ENCODE measurements at regions not wholly inside any gene's neighbourhood (a gene's known extent, or its start where the extent isn't known, plus 50 kb on each side); places are given as distances from the start of the nearest gene placed in this dataset.

DNA sequence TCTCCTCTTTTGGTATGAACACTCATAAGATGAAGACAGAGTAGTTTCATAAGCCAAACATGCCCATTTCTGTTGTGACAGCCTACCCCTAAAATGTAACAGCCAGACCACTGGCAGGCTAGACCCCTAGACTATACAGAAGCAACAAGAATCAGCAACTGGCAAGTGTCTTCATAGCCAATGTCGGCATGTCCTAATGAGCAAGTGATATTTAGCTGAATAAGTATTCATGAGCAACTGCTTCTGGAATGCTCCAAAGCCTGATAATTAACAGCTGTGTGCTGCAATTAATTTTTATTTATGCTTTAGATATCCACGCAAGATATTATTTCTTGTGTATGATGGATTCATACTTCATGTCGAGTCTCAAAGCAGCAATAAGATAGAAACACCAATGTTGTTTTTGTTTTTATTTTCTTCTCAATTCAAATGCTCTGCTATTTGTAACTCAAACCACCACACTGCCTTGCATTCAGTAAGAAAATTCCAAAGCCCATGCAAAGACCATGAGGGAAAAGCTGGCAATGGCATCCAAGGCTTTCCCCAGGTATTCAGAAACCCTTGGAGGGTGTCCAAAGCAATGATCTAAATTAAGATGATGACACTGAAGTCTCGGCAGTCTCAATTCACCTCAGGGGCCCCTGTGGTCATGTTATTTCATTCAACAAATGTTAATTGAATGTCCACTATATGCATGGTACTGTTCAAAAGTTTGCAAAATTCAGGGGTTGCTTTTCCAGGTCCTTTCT, 167.7 kb upstream of the NECTIN3 start:
- Mint-ChIP-seq H3K36me3 (no peaks in the 10 kb centered on the region), H3K4me3 (no peak overlapping the region)
- TF ChIP-seq, protein P1, sequence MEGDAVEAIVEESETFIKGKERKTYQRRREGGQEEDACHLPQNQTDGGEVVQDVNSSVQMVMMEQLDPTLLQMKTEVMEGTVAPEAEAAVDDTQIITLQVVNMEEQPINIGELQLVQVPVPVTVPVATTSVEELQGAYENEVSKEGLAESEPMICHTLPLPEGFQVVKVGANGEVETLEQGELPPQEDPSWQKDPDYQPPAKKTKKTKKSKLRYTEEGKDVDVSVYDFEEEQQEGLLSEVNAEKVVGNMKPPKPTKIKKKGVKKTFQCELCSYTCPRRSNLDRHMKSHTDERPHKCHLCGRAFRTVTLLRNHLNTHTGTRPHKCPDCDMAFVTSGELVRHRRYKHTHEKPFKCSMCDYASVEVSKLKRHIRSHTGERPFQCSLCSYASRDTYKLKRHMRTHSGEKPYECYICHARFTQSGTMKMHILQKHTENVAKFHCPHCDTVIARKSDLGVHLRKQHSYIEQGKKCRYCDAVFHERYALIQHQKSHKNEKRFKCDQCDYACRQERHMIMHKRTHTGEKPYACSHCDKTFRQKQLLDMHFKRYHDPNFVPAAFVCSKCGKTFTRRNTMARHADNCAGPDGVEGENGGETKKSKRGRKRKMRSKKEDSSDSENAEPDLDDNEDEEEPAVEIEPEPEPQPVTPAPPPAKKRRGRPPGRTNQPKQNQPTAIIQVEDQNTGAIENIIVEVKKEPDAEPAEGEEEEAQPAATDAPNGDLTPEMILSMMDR (conservative IDR thresholded peaks at IDR 0.05): no peak

GRCh38 chr3:110904520-110904890, 167.1 kb upstream of the NECTIN3 start:
- Mint-ChIP-seq H3K4me3 (no peak overlapping the region), H3K36me3 (no peaks in the 10 kb centered on the region), H3K9me3 (no peaks in the 10 kb centered on the region), H3K27ac (no peak overlapping the region), H3K4me1 (ENCODE audit: unreplicated experiment) (peaks cover 4% of the 10 kb centered on the region), H3K27me3 (no peaks in the 10 kb centered on the region)
- DNase-seq (ENCODE audit: extremely low spot score, unreplicated experiment): no peak
- TF ChIP-seq, protein P1 (conservative IDR thresholded peaks at IDR 0.05): no peak

More for the DNA sequence above, 167.7 kb upstream of the NECTIN3 start:
- H3K27ac Mint-ChIP-seq: no peak overlapping the region
- H3K9me3 Mint-ChIP-seq: no peaks in the 10 kb centered on the region
- H3K4me1 Mint-ChIP-seq (ENCODE audit: unreplicated experiment): peaks cover 3% of the 10 kb centered on the region
- no peak for DNase-seq (ENCODE audit: extremely low spot score, unreplicated experiment)
- no peaks in the 10 kb centered on the region for H3K27me3 Mint-ChIP-seq

DNA sequence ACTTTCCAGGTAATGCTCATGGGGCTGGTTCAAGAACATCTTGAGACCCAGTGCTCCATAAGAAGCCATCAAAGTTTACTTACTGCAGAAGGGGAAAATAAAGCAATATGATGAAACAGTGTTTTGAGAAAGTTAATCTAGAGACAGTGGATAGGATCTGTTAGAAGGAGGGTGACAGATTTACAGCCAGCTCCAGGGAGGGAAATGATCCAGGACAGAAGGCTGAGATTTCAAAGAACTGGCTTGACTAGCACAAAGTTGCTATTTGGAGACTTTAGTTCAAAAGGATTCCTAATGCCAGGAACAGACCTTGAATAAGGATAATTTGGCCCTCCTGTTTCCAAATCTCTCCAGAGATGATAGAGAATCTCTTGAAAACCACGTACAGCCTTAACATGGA, 166.5 kb upstream of the NECTIN3 start:
- Mint-ChIP-seq H3K27me3 (no peaks in the 10 kb centered on the region), H3K4me3 (no peak overlapping the region), H3K27ac (no peak overlapping the region), H3K4me1 (ENCODE audit: unreplicated experiment) (peaks cover 10% of the 10 kb centered on the region), H3K36me3 (no peaks in the 10 kb centered on the region), H3K9me3 (no peaks in the 10 kb centered on the region)
- no peak for DNase-seq (ENCODE audit: extremely low spot score, unreplicated experiment)
- TF ChIP-seq, protein P1 (conservative IDR thresholded peaks at IDR 0.05): no peak

DNA sequence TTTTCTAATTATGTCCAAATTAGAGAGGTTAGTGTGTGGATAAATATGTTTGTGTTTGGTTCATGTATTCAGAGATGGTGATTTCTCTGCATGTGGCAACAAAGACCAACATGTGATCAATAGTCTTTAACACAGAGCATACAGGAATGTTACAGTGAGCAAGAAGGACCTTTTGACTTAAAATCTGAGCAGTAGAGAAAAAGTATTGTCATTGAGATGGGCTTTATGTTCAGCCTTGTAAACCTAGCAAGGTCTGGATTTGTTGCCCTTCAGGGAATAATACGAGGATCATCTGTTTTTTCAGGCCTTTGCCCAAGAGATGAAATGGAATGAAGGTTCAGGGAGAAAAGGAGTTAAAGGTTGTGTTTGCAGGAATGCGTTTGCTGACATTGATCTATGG, 161.8 kb upstream of the NECTIN3 start:
- no peak overlapping the region for H3K27ac Mint-ChIP-seq

GRCh38 chr3:110910346-110910955, 161.2 kb upstream of the NECTIN3 start:
- H3K9me3 Mint-ChIP-seq: no peaks in the 10 kb centered on the region
- H3K27ac Mint-ChIP-seq: no peak overlapping the region
- no peaks in the 10 kb centered on the region for H3K36me3 Mint-ChIP-seq
- H3K4me3 Mint-ChIP-seq: no peak overlapping the region
- TF ChIP-seq, protein P1 (conservative IDR thresholded peaks at IDR 0.05): no peak
- DNase-seq (ENCODE audit: extremely low spot score, unreplicated experiment): no peak
- H3K4me1 Mint-ChIP-seq (ENCODE audit: unreplicated experiment): peaks cover 14% of the 10 kb centered on the region
- no peaks in the 10 kb centered on the region for H3K27me3 Mint-ChIP-seq

More for the DNA sequence above, 161.8 kb upstream of the NECTIN3 start:
- H3K4me3 Mint-ChIP-seq: no peak overlapping the region
- H3K4me1 Mint-ChIP-seq (ENCODE audit: unreplicated experiment): peaks cover 14% of the 10 kb centered on the region
- H3K9me3 Mint-ChIP-seq: no peaks in the 10 kb centered on the region
- TF ChIP-seq, protein P1 (conservative IDR thresholded peaks at IDR 0.05): no peak
- DNase-seq (ENCODE audit: extremely low spot score, unreplicated experiment): no peak
- H3K27me3 Mint-ChIP-seq: no peaks in the 10 kb centered on the region
- H3K36me3 Mint-ChIP-seq: no peaks in the 10 kb centered on the region
